ENCODE measurements at regions not wholly inside any gene's neighbourhood (a gene's known extent, or its start where the extent isn't known, plus 50 kb on each side); places are given as distances from the start of the nearest gene placed in this dataset.

DNA sequence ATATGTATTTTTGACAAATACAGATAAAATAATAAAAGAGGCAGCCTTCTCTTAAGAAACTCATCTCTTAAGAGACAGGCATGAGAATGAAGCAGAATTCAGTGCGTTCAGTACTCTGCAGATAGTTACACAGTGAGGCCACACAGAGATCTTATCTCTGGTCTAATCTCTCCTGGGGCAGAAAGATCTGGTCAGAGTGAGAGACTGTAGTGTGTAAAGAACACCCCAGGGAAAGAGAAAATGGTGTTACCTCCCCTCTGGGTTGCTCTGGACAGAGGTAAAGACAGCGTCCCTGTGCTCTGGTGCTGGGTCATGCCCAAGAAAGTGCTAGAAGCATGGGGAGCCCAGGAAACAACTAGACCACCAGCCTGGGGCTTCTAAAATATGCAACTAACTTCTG lies 216.3 kb downstream of the SIPA1L2 start:
- Histone ChIP-seq H2BK5ac (ENCODE audit: low read depth, low read length, poor library complexity, severe bottlenecking) (no peak overlapping the region), H3K9me3 (ENCODE audit: control insufficient read depth, low read length) (peaks cover 8% of the 10 kb centered on the region), H2AK5ac (ENCODE audit: low read length, severe bottlenecking) (no peak overlapping the region), H2BK15ac (ENCODE audit: low read depth, poor library complexity, severe bottlenecking) (no peak overlapping the region), H3K4me1 (ENCODE audit: control insufficient read depth, insufficient read depth, low read depth, low read length) (peaks cover 4% of the 10 kb centered on the region), H2BK120ac (ENCODE audit: low read depth, low read length) (no peak overlapping the region), H3K79me1 (replicated peaks; ENCODE audit: low read length, poor library complexity, severe bottlenecking) (peaks cover 16% of the 10 kb centered on the region), H2BK12ac (ENCODE audit: low read length in 2 of 2) (no peak overlapping the region), H4K8ac (ENCODE audit: low read length) (no peak overlapping the region), H3K18ac (ENCODE audit: low read depth in 1 of 2, low read length in 2 of 2) (no peak overlapping the region), H4K91ac (ENCODE audit: low read length) (no peak overlapping the region), H3K27ac (ENCODE audit: low read length, poor library complexity, severe bottlenecking) (no peak overlapping the region), H3K9ac (ENCODE audit: low read length) (no peak overlapping the region), H3K4me3 (ENCODE audit: insufficient read depth in 1 of 2, low read depth in 1 of 2, low read length in 2 of 2) (no peak overlapping the region), H3K27me3 (ENCODE audit: control insufficient read depth in 1 of 2, insufficient read depth in 1 of 2, low read length in 2 of 2) (no peaks in the 10 kb centered on the region), H3K36me3 (ENCODE audit: control insufficient read depth in 1 of 2, insufficient read depth in 2 of 2, low read depth in 1 of 2, low read length in 2 of 2) (peaks cover 15 to 41% of the 10 kb centered on the region in 2 experiments), H3K14ac (ENCODE audit: low read length in 2 of 2) (no peak overlapping the region), H3K4me2 (ENCODE audit: low read length, poor library complexity, severe bottlenecking) (no peak overlapping the region), H3K23ac (ENCODE audit: low read length in 2 of 2) (no peak overlapping the region), H2AFZ (ENCODE audit: low read depth, low read length) (no peak overlapping the region), H3K4ac (ENCODE audit: low read depth in 1 of 2, low read length in 2 of 2) (no peak overlapping the region)
- DNase-seq, result no peak
- WGBS, result 71% methylated on average over 2 of the region's 2 CpGs

- no peaks in the 10 kb centered on the region for H3K27me3 ChIP-seq (ENCODE audit: control insufficient read depth in 1 of 2, insufficient read depth in 1 of 2, low read length in 2 of 2)
- H4K91ac ChIP-seq (ENCODE audit: low read length), result no peak overlapping the region
- H3K4me1 ChIP-seq (ENCODE audit: control insufficient read depth, insufficient read depth, low read depth, low read length), result no peaks in the 10 kb centered on the region
- H2BK5ac ChIP-seq (ENCODE audit: low read depth, low read length, poor library complexity, severe bottlenecking), result no peak overlapping the region
- peaks cover 8% of the 10 kb centered on the region for H3K9me3 ChIP-seq (ENCODE audit: control insufficient read depth, low read length)
- H2AFZ ChIP-seq (ENCODE audit: low read depth, low read length), result no peak overlapping the region
- no peak overlapping the region for H3K27ac ChIP-seq (ENCODE audit: low read length, poor library complexity, severe bottlenecking)
- H3K36me3 ChIP-seq (ENCODE audit: control insufficient read depth in 1 of 2, insufficient read depth in 2 of 2, low read depth in 1 of 2, low read length in 2 of 2), result peaks cover 12 to 30% of the 10 kb centered on the region in 2 experiments
- H2BK120ac ChIP-seq (ENCODE audit: low read depth, low read length), result no peak overlapping the region
- no peak for DNase-seq
- H2AK5ac ChIP-seq (ENCODE audit: low read length, severe bottlenecking), result no peak overlapping the region
- no peak overlapping the region for H3K9ac ChIP-seq (ENCODE audit: low read length)
- H2BK15ac ChIP-seq (ENCODE audit: low read depth, poor library complexity, severe bottlenecking), result no peak overlapping the region
- H3K23ac ChIP-seq (ENCODE audit: low read length in 2 of 2), result no peak overlapping the region
- no peak overlapping the region for H3K18ac ChIP-seq (ENCODE audit: low read depth in 1 of 2, low read length in 2 of 2)
- H3K4me3 ChIP-seq (ENCODE audit: insufficient read depth in 1 of 2, low read depth in 1 of 2, low read length in 2 of 2), result no peak overlapping the region
- no peak overlapping the region for H3K4ac ChIP-seq (ENCODE audit: low read depth in 1 of 2, low read length in 2 of 2)
- H3K4me2 ChIP-seq (ENCODE audit: low read length, poor library complexity, severe bottlenecking), result no peak overlapping the region
- H2BK12ac ChIP-seq (ENCODE audit: low read length in 2 of 2), result no peak overlapping the region
- no peak overlapping the region for H3K14ac ChIP-seq (ENCODE audit: low read length in 2 of 2)
- peaks cover 8% of the 10 kb centered on the region for H3K79me1 ChIP-seq (replicated peaks; ENCODE audit: low read length, poor library complexity, severe bottlenecking)
- H4K8ac ChIP-seq (ENCODE audit: low read length), result no peak overlapping the region
These were observed 220.3 kb downstream of the SIPA1L2 start for GRCh38 chr1:232409584-232409983.

GRCh38 chr1:232407120-232407519 lies 222.8 kb downstream of the SIPA1L2 start:
- Histone ChIP-seq H2BK120ac (ENCODE audit: low read depth, low read length) (no peak overlapping the region), H2AFZ (ENCODE audit: low read depth, low read length) (no peak overlapping the region), H3K36me3 (ENCODE audit: control insufficient read depth in 1 of 2, insufficient read depth in 2 of 2, low read depth in 1 of 2, low read length in 2 of 2) (peaks cover 11 to 34% of the 10 kb centered on the region in 2 experiments), H3K27ac (ENCODE audit: low read length, poor library complexity, severe bottlenecking) (no peak overlapping the region), H3K14ac (ENCODE audit: low read length in 2 of 2) (no peak overlapping the region), H2BK5ac (ENCODE audit: low read depth, low read length, poor library complexity, severe bottlenecking) (no peak overlapping the region), H3K23ac (ENCODE audit: low read length in 2 of 2) (no peak overlapping the region), H3K9ac (ENCODE audit: low read length) (no peak overlapping the region), H3K4ac (ENCODE audit: low read depth in 1 of 2, low read length in 2 of 2) (no peak overlapping the region), H4K8ac (ENCODE audit: low read length) (no peak overlapping the region), H3K4me2 (ENCODE audit: low read length, poor library complexity, severe bottlenecking) (no peak overlapping the region), H2AK5ac (ENCODE audit: low read length, severe bottlenecking) (no peak overlapping the region), H3K27me3 (ENCODE audit: control insufficient read depth in 1 of 2, insufficient read depth in 1 of 2, low read length in 2 of 2) (no peaks in the 10 kb centered on the region), H2BK15ac (ENCODE audit: low read depth, poor library complexity, severe bottlenecking) (no peak overlapping the region), H3K18ac (ENCODE audit: low read depth in 1 of 2, low read length in 2 of 2) (no peak overlapping the region), H3K4me3 (ENCODE audit: insufficient read depth in 1 of 2, low read depth in 1 of 2, low read length in 2 of 2) (no peak overlapping the region), H2BK12ac (ENCODE audit: low read length in 2 of 2) (no peak overlapping the region), H3K79me1 (replicated peaks; ENCODE audit: low read length, poor library complexity, severe bottlenecking) (peaks cover 8% of the 10 kb centered on the region), H3K9me3 (ENCODE audit: control insufficient read depth, low read length) (peaks cover 8% of the 10 kb centered on the region), H4K91ac (ENCODE audit: low read length) (no peak overlapping the region), H3K4me1 (ENCODE audit: control insufficient read depth, insufficient read depth, low read depth, low read length) (no peaks in the 10 kb centered on the region)
- no peak for DNase-seq

- no peak overlapping the region for H3K4ac ChIP-seq (ENCODE audit: low read depth in 1 of 2, low read length in 2 of 2)
- no peak for DNase-seq
- H3K9ac ChIP-seq (ENCODE audit: low read length), result no peak overlapping the region
- H3K4me2 ChIP-seq (ENCODE audit: low read length, poor library complexity, severe bottlenecking), result no peak overlapping the region
- H3K27ac ChIP-seq (ENCODE audit: low read length, poor library complexity, severe bottlenecking), result no peak overlapping the region
- peaks cover 4% of the 10 kb centered on the region for H3K79me1 ChIP-seq (replicated peaks; ENCODE audit: low read length, poor library complexity, severe bottlenecking)
- no peaks in the 10 kb centered on the region for H3K4me1 ChIP-seq (ENCODE audit: control insufficient read depth, insufficient read depth, low read depth, low read length)
- H2AFZ ChIP-seq (ENCODE audit: low read depth, low read length), result no peak overlapping the region
- no peak overlapping the region for H3K4me3 ChIP-seq (ENCODE audit: insufficient read depth in 1 of 2, low read depth in 1 of 2, low read length in 2 of 2)
- H3K23ac ChIP-seq (ENCODE audit: low read length in 2 of 2), result no peak overlapping the region
- H3K36me3 ChIP-seq (ENCODE audit: control insufficient read depth in 1 of 2, insufficient read depth in 2 of 2, low read depth in 1 of 2, low read length in 2 of 2), result peaks cover 16 to 44% of the 10 kb centered on the region in 2 experiments
- no peak overlapping the region for H2AK5ac ChIP-seq (ENCODE audit: low read length, severe bottlenecking)
- no peak overlapping the region for H2BK15ac ChIP-seq (ENCODE audit: low read depth, poor library complexity, severe bottlenecking)
- H2BK120ac ChIP-seq (ENCODE audit: low read depth, low read length), result no peak overlapping the region
- H3K14ac ChIP-seq (ENCODE audit: low read length in 2 of 2), result no peak overlapping the region
- no peak overlapping the region for H4K91ac ChIP-seq (ENCODE audit: low read length)
- no peak overlapping the region for H3K18ac ChIP-seq (ENCODE audit: low read depth in 1 of 2, low read length in 2 of 2)
- no peaks in the 10 kb centered on the region for H3K27me3 ChIP-seq (ENCODE audit: control insufficient read depth in 1 of 2, insufficient read depth in 1 of 2, low read length in 2 of 2)
- H2BK5ac ChIP-seq (ENCODE audit: low read depth, low read length, poor library complexity, severe bottlenecking), result no peak overlapping the region
- H2BK12ac ChIP-seq (ENCODE audit: low read length in 2 of 2), result no peak overlapping the region
- peaks cover 8% of the 10 kb centered on the region for H3K9me3 ChIP-seq (ENCODE audit: control insufficient read depth, low read length)
- H4K8ac ChIP-seq (ENCODE audit: low read length), result no peak overlapping the region
These were observed 224.2 kb downstream of the SIPA1L2 start for GRCh38 chr1:232405781-232406180.

Data from mesenchymal stem cell (in vitro differentiated cells and primary cell).